ACC112 (cell line): ENCODE measurements at regions not wholly inside any gene's neighbourhood (a gene's known extent, or its start where the extent isn't known, plus 50 kb on each side); places are given as distances from the start of the nearest gene placed in this dataset.

Experiments
- H2AFZ ChIP-seq: fragments of 200-600 bp; sonication (generic); one replicate; pipeline ENCODE4 v1.6.0; 2017; ENCODE audit warnings: antibody characterized with exemption, low read length; ENCODE audit not compliant: unreplicated experiment
- H3K27ac ChIP-seq: fragments of 200-600 bp; sonication (generic); 2 replicates; pipeline ENCODE4 v1.5.1; 2014; ENCODE audit warnings: low read depth, mild to moderate bottlenecking, antibody characterized with exemption, low read length, moderate library complexity
- H3K27me3 ChIP-seq: fragments of 200-600 bp; sonication (generic); 2 replicates; pipeline ENCODE4 v1.6.1; 2014; ENCODE audit warnings: mild to moderate bottlenecking, antibody characterized with exemption, low read length, moderate library complexity, mixed read lengths; ENCODE audit not compliant: insufficient read depth
- H3K36me3 ChIP-seq: fragments of 200-600 bp; sonication (generic); 2 replicates; pipeline ENCODE4 v1.6.1; 2016; ENCODE audit warnings: mild to moderate bottlenecking, antibody characterized with exemption, low read length, moderate library complexity, mixed read lengths; ENCODE audit not compliant: insufficient read depth
- H3K4me1 ChIP-seq: fragments of 200-600 bp; sonication (generic); one replicate; pipeline ENCODE4 v1.6.1; 2016; ENCODE audit warnings: low read length, mixed read lengths; ENCODE audit not compliant: insufficient read depth, unreplicated experiment, control insufficient read depth
- H3K4me3 ChIP-seq: fragments of 200-600 bp; sonication (generic); 2 replicates; pipeline ENCODE4 v1.5.1; 2014; ENCODE audit warnings: mild to moderate bottlenecking, low read depth, low read length
- H3K79me2 ChIP-seq: fragments of 200-600 bp; sonication (generic); one replicate; pipeline ENCODE4 v1.6.0; 2016; ENCODE audit warnings: low read length; ENCODE audit not compliant: control insufficient read depth, unreplicated experiment, insufficient read depth

DNA sequence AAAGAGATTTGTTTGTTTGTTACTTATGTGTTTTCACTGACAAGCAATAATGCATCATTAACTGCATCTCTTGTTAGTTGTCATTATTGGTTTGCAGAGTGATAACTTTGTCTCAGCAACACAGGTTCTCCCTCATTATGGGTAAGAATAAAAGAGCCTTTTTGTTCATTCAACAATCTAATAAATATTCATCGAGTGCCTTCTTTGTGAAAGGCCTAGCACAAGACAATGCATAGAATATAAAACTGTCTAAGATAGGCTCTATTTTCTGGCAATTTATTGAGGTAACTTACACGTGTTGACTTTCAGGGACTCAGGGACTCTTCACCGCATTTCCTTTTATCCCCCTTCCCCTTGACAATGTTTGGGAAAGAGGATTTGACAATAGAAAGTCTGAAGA is 95.5 kb upstream of the KRR1 start:
- H3K79me2 ChIP-seq = no peaks in the 10 kb centered on the region
- no peak overlapping the region for H3K4me3 ChIP-seq
- no peak overlapping the region for H3K27ac ChIP-seq
- H2AFZ ChIP-seq = no peak overlapping the region
- H3K4me1 ChIP-seq = peaks cover 5% of the 10 kb centered on the region
- H3K36me3 ChIP-seq = no peaks in the 10 kb centered on the region
- no peaks in the 10 kb centered on the region for H3K27me3 ChIP-seq

DNA sequence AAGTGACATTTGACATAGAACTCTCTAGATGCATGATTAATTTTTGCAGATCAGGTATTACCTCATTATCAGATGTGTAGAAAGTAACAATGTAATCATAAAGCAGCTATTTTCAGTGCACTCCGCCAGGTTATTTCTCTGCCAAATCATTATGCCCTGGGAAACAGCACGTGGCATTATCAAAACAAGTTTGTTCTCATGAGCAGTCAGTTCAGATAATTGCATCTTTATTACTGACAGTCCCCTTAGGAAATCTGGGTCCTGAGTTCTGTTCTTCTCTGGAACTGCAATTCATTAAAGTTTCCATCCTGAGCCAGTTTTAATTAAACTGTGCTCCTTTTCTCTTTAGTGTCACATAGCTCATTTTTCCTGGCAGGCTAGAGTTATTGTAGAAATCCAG is 94.7 kb upstream of the KRR1 start:
- H3K36me3 ChIP-seq = no peaks in the 10 kb centered on the region
- no peak overlapping the region for H3K4me3 ChIP-seq
- H3K27ac ChIP-seq = no peak overlapping the region
- H2AFZ ChIP-seq = no peak overlapping the region
- peaks cover 5% of the 10 kb centered on the region for H3K4me1 ChIP-seq
- H3K79me2 ChIP-seq = no peaks in the 10 kb centered on the region
- no peaks in the 10 kb centered on the region for H3K27me3 ChIP-seq

DNA sequence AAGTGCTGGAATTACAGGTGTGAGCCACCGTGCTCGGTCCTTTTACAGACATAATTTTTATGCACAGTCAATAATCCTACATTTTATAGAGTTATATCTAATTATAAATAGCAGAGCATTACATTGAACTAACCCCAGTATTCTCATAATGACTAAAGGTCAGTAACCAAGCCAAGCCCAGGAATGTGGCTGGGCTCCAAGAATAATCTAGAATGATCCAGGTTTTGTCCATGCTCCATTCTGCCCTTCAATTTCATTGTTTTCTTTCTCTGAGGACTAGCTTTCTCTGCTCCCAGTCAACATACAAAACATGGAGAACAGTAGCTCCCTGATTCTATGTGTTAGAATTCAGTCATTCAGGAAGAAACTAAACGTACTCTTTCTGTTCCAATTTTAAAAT is 92.1 kb upstream of the KRR1 start:
- Histone ChIP-seq H3K27ac (no peak overlapping the region), H2AFZ (no peak overlapping the region), H3K27me3 (no peaks in the 10 kb centered on the region), H3K36me3 (no peaks in the 10 kb centered on the region), H3K4me3 (no peak overlapping the region), H3K79me2 (no peaks in the 10 kb centered on the region), H3K4me1 (peaks cover 5% of the 10 kb centered on the region)

DNA sequence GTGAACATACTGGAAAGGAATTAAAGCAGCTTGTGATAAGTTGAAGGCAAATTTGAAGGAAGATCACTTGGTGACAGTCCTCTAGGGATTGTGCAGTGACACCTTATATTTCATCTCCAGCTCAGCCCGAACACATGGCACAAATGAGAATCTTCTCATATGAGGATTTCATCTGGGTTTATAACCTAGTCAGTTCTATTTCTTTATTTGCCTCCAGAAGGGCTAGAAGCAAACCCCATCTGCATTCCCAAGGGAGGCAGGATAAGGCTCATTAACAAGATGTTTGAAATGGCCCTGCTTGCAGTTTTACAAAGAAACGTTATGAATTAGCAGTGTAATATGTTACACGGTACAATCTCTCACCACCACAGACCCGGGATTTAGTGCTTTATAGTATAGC is 90.7 kb upstream of the KRR1 start:
- no peak overlapping the region for H3K27ac ChIP-seq
- H3K79me2 ChIP-seq = no peaks in the 10 kb centered on the region
- no peaks in the 10 kb centered on the region for H3K27me3 ChIP-seq
- H3K36me3 ChIP-seq = no peaks in the 10 kb centered on the region
- no peak overlapping the region for H2AFZ ChIP-seq
- H3K4me3 ChIP-seq = no peak overlapping the region
- peaks cover 5% of the 10 kb centered on the region for H3K4me1 ChIP-seq

DNA sequence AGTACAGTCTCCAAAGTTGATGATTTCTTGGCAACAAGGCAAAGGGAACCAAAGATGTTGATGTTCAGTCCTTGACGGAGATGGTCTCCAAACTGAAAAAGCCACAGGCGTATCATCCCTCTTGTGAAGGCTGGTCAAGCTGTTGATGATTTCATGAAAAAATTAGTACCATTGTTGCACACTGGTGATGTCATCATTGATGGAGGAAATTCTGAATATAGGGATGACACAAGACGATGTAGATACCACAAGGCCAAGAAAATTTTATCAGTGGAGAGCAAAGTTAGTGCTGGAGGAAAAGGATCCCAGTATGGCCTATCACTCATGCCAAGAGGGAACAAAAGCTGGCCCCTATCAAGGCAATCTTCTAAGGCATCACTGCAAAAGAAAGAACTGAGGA is 88.7 kb upstream of the KRR1 start:
- Histone ChIP-seq H3K4me3 (no peak overlapping the region), H3K27ac (no peak overlapping the region), H2AFZ (no peak overlapping the region), H3K4me1 (peaks cover 5% of the 10 kb centered on the region), H3K79me2 (no peaks in the 10 kb centered on the region), H3K36me3 (no peaks in the 10 kb centered on the region), H3K27me3 (no peaks in the 10 kb centered on the region)

DNA sequence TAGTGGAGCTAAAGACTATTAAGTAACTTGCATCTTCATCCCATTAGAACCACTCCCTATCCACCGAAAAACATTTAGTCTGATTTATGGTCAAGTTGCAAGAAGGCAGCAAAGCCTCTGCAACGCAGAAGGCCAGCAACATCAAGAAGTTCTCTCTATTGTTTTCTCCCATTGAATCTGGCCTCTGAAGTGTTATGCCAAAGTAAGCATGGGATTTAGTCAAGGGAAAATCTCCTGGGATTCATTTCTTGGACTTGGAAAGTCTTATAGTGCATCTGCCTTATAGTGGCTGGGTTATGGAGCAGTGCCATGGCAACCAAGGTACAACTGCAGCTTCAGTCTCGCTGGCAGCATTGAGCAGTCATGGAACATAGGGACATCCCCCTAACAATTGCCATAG is 87.7 kb upstream of the KRR1 start:
- Histone ChIP-seq H2AFZ (no peak overlapping the region), H3K36me3 (no peaks in the 10 kb centered on the region), H3K79me2 (no peaks in the 10 kb centered on the region), H3K4me1 (peaks cover 5% of the 10 kb centered on the region), H3K4me3 (no peak overlapping the region), H3K27ac (no peak overlapping the region), H3K27me3 (no peaks in the 10 kb centered on the region)

DNA sequence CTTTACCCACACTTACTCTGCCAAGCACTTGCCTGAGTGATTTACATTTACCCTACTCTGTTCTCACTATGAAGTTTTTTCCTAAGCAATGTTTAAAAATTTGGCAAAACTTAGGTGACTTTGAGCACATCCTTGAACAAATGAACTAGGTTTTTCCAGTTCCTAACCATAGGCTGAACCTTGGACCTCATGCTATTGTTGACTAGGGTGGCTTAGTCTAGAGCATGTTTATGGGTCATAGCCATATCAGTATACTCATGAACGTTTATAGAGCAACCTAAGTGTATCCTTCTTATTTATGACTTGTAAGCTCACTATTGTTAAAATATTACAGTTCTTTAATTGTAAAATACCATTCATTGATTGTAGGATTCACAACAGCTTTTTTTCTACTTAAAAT is 85.0 kb upstream of the KRR1 start:
- Histone ChIP-seq H3K36me3 (no peaks in the 10 kb centered on the region), H3K27ac (no peak overlapping the region), H3K4me3 (no peak overlapping the region), H2AFZ (no peak overlapping the region), H3K27me3 (no peaks in the 10 kb centered on the region), H3K79me2 (no peaks in the 10 kb centered on the region), H3K4me1 (no peaks in the 10 kb centered on the region)

DNA sequence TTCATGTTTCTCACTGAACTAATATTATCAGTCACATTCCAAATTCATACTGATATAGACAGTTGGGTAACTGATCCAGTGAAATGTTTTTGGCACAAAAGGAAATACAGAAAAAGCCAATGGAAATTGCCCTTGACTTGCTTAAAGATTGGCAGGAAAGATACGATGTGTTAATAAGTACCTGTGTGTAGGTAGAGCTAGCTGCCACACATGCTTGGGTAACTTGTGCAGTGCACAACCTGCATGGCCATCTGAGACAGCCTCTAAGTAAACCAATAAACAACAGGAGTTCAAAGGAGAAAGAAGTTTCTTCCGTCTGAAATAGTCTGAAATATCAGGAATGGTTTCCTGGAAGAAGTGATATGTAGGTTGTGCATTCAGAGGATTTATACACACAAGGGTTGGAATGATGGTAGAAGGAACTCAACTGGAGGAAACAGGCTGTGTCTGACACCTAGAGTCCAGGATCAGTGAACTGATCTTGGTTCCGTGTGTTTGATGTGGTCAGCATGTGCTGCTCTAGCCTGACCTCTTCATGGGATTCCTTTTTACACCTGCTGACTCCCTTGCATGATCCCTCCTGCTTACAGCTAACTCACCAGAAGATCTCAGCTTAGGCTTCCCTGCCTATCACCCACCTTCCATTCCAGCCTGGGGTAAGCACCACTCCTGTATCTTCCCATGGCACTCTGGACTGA is 81.4 kb upstream of the KRR1 start:
- Histone ChIP-seq H2AFZ (no peak overlapping the region), H3K4me3 (no peak overlapping the region), H3K4me1 (no peaks in the 10 kb centered on the region), H3K27me3 (no peaks in the 10 kb centered on the region), H3K79me2 (no peaks in the 10 kb centered on the region), H3K36me3 (no peaks in the 10 kb centered on the region), H3K27ac (no peak overlapping the region)

DNA sequence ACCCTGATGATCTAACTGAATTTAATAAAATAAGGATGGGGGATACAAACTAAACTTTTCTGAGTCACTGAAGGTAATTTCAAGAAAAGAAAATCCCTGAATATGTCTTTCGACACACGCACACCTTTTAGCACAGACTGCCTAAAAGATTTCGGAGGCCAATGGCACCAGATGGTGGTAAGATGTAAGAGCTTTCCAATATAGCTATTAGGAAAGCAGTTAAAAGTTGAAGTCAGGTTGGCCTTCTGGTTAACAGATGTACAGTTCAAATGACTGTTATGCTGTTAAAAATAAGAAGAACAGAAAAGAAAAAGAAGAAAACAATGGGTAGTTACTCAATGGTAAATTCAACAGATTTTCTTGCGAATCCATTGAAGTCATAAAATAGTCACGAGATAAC is 80.7 kb upstream of the KRR1 start:
- no peaks in the 10 kb centered on the region for H3K79me2 ChIP-seq

DNA sequence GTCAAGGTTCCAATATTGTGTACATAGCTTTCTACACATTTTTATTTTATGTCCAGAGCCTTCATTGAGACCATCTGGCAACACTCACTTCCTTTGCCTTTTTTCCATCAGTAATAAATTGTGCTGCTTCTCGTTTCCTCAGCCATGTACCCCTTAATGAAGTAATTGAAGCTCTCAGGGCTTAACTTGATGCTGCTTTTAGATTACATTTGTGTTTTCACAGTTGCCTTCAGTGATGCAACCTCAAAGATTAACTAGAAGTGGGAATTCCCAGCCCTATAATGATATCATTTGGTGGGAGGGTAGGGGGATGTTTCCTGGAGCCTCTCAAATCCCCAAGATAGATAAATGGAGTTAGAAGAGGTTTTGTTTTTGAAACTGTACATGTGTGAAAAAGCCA is 80.2 kb upstream of the KRR1 start:
- no peak overlapping the region for H2AFZ ChIP-seq
- no peak overlapping the region for H3K27ac ChIP-seq
- no peak overlapping the region for H3K4me3 ChIP-seq
- no peaks in the 10 kb centered on the region for H3K27me3 ChIP-seq
- peaks cover 5% of the 10 kb centered on the region for H3K4me1 ChIP-seq
- no peaks in the 10 kb centered on the region for H3K36me3 ChIP-seq
- H3K79me2 ChIP-seq = no peaks in the 10 kb centered on the region

More for the DNA sequence above, 80.7 kb upstream of the KRR1 start:
- Histone ChIP-seq H2AFZ (no peak overlapping the region), H3K36me3 (no peaks in the 10 kb centered on the region), H3K27me3 (no peaks in the 10 kb centered on the region), H3K4me1 (peaks cover 5% of the 10 kb centered on the region), H3K4me3 (no peak overlapping the region), H3K27ac (no peak overlapping the region)

DNA sequence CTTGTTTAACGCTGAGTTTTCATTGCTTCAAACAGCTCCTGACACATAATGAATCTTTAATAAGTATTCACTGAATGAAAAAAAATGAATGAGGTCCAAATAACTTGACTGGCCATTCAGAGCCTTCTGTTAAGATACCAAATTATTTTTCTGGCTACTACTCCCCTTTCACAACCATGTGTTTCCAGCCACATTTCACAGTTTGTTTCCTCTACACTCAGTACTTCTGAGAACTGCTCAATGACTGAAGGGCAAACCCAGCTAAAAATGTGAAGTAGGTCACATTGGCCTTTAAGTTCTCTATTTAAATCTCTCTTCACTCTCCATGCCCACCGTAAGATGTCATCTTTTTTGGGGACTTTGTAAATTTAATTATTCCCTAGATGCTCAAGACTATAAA is 78.4 kb upstream of the KRR1 start:
- Histone ChIP-seq H3K79me2 (no peaks in the 10 kb centered on the region), H3K27ac (no peak overlapping the region), H3K36me3 (no peaks in the 10 kb centered on the region), H3K27me3 (no peaks in the 10 kb centered on the region), H3K4me3 (no peak overlapping the region), H2AFZ (no peak overlapping the region), H3K4me1 (peaks cover 19% of the 10 kb centered on the region)
